Hepatocyte (in vitro differentiated cells): ENCODE measurements at regions not wholly inside any gene's neighbourhood (a gene's known extent, or its start where the extent isn't known, plus 50 kb on each side); places are given as distances from the start of the nearest gene placed in this dataset.

Experiments used
- EZH2 ChIP-seq: fragments of 200-600 bp; sonication (generic); IDR thresholded peaks from 2 replicates; pipeline ENCODE4 v1.6.1; 2016; ENCODE audit warnings: antibody characterized with exemption, mild to moderate bottlenecking, borderline replicate concordance
- TF ChIP-seq, protein P1 (sequence below): fragments of 200-600 bp; sonication (generic); IDR thresholded peaks from 2 replicates; pipeline ENCODE4 v1.5.1; 2016; ENCODE audit warnings: antibody characterized with exemption, mild to moderate bottlenecking; ENCODE audit not compliant: poor library complexity

DNA sequence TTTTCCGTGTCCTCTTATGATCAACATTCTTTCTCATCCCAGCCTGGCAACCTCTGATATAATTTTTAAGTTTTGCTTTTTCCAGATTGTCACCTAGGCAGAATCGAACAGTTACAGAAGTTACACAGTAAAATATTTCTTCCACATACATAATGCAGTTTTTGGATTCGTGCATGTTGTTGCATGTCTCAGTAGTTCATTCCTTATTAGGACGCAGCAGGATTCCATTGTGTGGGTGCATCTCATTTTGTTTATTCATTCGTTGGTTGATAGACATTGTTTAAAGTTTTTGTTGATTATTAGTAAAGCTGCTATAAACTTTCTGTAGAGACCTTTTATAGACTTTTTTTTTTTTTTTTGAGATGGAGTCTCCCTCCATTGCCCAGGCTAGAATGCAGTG, 284.3 kb upstream of the FERMT1 start:
- no peak for TF ChIP-seq EZH2
- TF ChIP-seq, protein P1, sequence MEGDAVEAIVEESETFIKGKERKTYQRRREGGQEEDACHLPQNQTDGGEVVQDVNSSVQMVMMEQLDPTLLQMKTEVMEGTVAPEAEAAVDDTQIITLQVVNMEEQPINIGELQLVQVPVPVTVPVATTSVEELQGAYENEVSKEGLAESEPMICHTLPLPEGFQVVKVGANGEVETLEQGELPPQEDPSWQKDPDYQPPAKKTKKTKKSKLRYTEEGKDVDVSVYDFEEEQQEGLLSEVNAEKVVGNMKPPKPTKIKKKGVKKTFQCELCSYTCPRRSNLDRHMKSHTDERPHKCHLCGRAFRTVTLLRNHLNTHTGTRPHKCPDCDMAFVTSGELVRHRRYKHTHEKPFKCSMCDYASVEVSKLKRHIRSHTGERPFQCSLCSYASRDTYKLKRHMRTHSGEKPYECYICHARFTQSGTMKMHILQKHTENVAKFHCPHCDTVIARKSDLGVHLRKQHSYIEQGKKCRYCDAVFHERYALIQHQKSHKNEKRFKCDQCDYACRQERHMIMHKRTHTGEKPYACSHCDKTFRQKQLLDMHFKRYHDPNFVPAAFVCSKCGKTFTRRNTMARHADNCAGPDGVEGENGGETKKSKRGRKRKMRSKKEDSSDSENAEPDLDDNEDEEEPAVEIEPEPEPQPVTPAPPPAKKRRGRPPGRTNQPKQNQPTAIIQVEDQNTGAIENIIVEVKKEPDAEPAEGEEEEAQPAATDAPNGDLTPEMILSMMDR, result no peak
